Panc1 (cell line): ENCODE measurements at regions not wholly inside any gene's neighbourhood (a gene's known extent, or its start where the extent isn't known, plus 50 kb on each side); places are given as distances from the start of the nearest gene placed in this dataset.

ENCODE experiments used
- ATAC-seq: fragments of 200-7000 bp; cut with Tn5 transposase; 2 replicates; pipeline ENCODE4 v1.9.1; 2020; ENCODE audit warnings: mild to moderate bottlenecking, moderate library complexity
- BruUV-seq: library from RNA; stranded (reverse); fragments of 400-500 nt; replicated peaks from 2 replicates; lab custom pipeline; 2021; lab: Mats Ljungman, UMichigan
- CTCF ChIA-PET: fragments of 300-600 bp; sonication (Branson Sonifier 250); formaldehyde crosslinking; loops from one replicate; lab custom pipeline; 2022; ENCODE audit warnings: antibody characterized with exemption; lab: Charles Lee
- POLR2A ChIA-PET: fragments of 300-600 bp; sonication (Branson Sonifier 250); formaldehyde crosslinking; loops from one replicate; lab custom pipeline; 2022; ENCODE audit warnings: antibody characterized with exemption; lab: Charles Lee
- DNase-seq: peaks from one replicate; pipeline ENCODE4 v3.0.0-alpha.2; 2010; ENCODE audit warnings: low read depth, low spot score
- H3K27ac ChIP-seq: 2 replicates; pipeline ENCODE4 v1.5.1; 2011; ENCODE audit warnings: mild to moderate bottlenecking, low read length, inconsistent platforms
- H3K27me3 ChIP-seq: fragments of 200-500 bp; sonication (Bioruptor generic); 2 replicates; pipeline ENCODE4 v1.6.0; 2014; ENCODE audit warnings: low read length, inconsistent platforms; ENCODE audit not compliant: control insufficient read depth, insufficient read depth
- H3K36me3 ChIP-seq: fragments of 200-500 bp; sonication (Bioruptor generic); 2 replicates; pipeline ENCODE4 v1.5.1; 2014; ENCODE audit warnings: inconsistent platforms, mild to moderate bottlenecking, low read length, moderate library complexity; ENCODE audit not compliant: control insufficient read depth, insufficient read depth
- H3K4me1 ChIP-seq: 2 replicates; pipeline ENCODE4 v1.5.1; 2011; ENCODE audit warnings: inconsistent platforms, mild to moderate bottlenecking, low read length, moderate library complexity; ENCODE audit not compliant: control insufficient read depth, insufficient read depth
- H3K4me3 ChIP-seq, 2 experiments: 2 replicates each; pipeline ENCODE4 v1.5.1; 2011 to 2012; ENCODE audit warnings: low read depth in 2 of 2, low read length in 2 of 2, mild to moderate bottlenecking in 2 of 2, inconsistent platforms in 1 of 2, moderate library complexity in 1 of 2
- H3K9me3 ChIP-seq: fragments of 200-500 bp; sonication (Bioruptor generic); 2 replicates; pipeline ENCODE4 v1.5.1; 2014; ENCODE audit warnings: low read depth, mild to moderate bottlenecking, inconsistent platforms, low read length, moderate library complexity; ENCODE audit not compliant: control insufficient read depth, insufficient read depth
- CTCF ChIP-seq: fragments of 450-650 bp; IDR thresholded peaks from 2 replicates; pipeline ENCODE4 v1.5.1; 2017; ENCODE audit warnings: mild to moderate bottlenecking
- POLR2AphosphoS5 ChIP-seq: IDR thresholded peaks from 2 replicates; pipeline ENCODE4 v1.6.1; 2012; ENCODE audit warnings: mild to moderate bottlenecking, low read depth, low read length, moderate library complexity
- REST ChIP-seq, 2 experiments: IDR thresholded peaks; 2 replicates each; pipeline ENCODE4 v1.6.1; 2011 to 2012; ENCODE audit warnings: low read depth in 2 of 2, control low read depth in 1 of 2, low read length in 1 of 2, mild to moderate bottlenecking in 1 of 2, moderate library complexity in 1 of 2; ENCODE audit not compliant: insufficient read depth in 1 of 2
- SIN3A ChIP-seq: IDR thresholded peaks from 2 replicates; pipeline ENCODE4 v1.6.1; 2012; ENCODE audit warnings: low read depth, mild to moderate bottlenecking, low read length, moderate library complexity, borderline replicate concordance; ENCODE audit not compliant: insufficient read depth
- TCF7L2 ChIP-seq: IDR thresholded peaks from 2 replicates; pipeline ENCODE4 v1.6.1; 2011; ENCODE audit warnings: mild to moderate bottlenecking, low read depth, low read length, inconsistent platforms
- in situ Hi-C: cut with HindIII; loops from 2 replicates; pipeline ENCODE4 v1.10.0; 2016; ENCODE audit warnings: low sequenced_read_pairs, low pct_unique_long_range_greater_than_20kb
- intact Hi-C: fragments of 100-400 bp; cut with micrococcal nuclease; formaldehyde crosslinking; loops from one replicate; pipeline ENCODE4 v1.10.0; 2022; ENCODE audit not compliant: unreplicated experiment

GRCh38 chr6:97963193-97963592 lies 680.2 kb upstream of the MMS22L start:
- ChIA-PET CTCF (no interaction called here), POLR2A (no interaction called here)
- H3K9me3 ChIP-seq = no peaks in the 10 kb centered on the region
- ATAC-seq (no peak), DNase-seq (no peak)
- no peaks in the 10 kb centered on the region for H3K36me3 ChIP-seq
- H3K4me1 ChIP-seq = no peaks in the 10 kb centered on the region
- no TSS peak for BruUV-seq
- in situ Hi-C loops (no loop called here), intact Hi-C loops (no loop called here)
- H3K27me3 ChIP-seq = no peaks in the 10 kb centered on the region
- H3K27ac ChIP-seq = no peak overlapping the region
- TF ChIP-seq SIN3A (no peak), CTCF (no peak), TCF7L2 (no peak), REST (IDR thresholded peaks at IDR 0.05; ENCODE audit: insufficient read depth in 1 of 2, low read depth in 2 of 2, low read length in 1 of 2) (no peak), POLR2AphosphoS5 (no peak)
- no peak overlapping the region for H3K4me3 ChIP-seq

- Histone ChIP-seq H3K27ac (no peak overlapping the region), H3K4me3 (no peak overlapping the region), H3K4me1 (no peaks in the 10 kb centered on the region), H3K9me3 (no peaks in the 10 kb centered on the region), H3K27me3 (no peaks in the 10 kb centered on the region), H3K36me3 (no peaks in the 10 kb centered on the region)
- ChIA-PET POLR2A (no interaction called here), CTCF (no interaction called here)
- TF ChIP-seq CTCF (no peak), REST (IDR thresholded peaks at IDR 0.05; ENCODE audit: insufficient read depth in 1 of 2, low read depth in 2 of 2, low read length in 1 of 2) (no peak)
- ATAC-seq (no peak), DNase-seq (no peak)
- BruUV-seq = no TSS peak
- intact Hi-C loops (no loop called here), in situ Hi-C loops (no loop called here)
Measured at GRCh38 chr6:97969065-97969464, 686.0 kb upstream of the MMS22L start.
